WTC11 (cell line): ENCODE measurements at regions not wholly inside any gene's neighbourhood (a gene's known extent, or its start where the extent isn't known, plus 50 kb on each side); places are given as distances from the start of the nearest gene placed in this dataset.

Experiments
- CTCF ChIP-seq: fragments of 200-600 bp; IDR thresholded peaks from 2 replicates; pipeline ENCODE4 v1.8.0; 2022; ENCODE audit warnings: antibody characterized with exemption
- IRF1 ChIP-seq: sonication (generic); formaldehyde crosslinking; IDR thresholded peaks from 2 replicates; pipeline ENCODE4 v1.8.0; 2023; ENCODE audit warnings: missing genetic modification reagents
- IRF2 ChIP-seq: sonication (generic); formaldehyde crosslinking; IDR thresholded peaks from 2 replicates; pipeline ENCODE4 v1.8.0; 2022; ENCODE audit warnings: low read depth, missing genetic modification reagents, borderline replicate concordance
- JUN ChIP-seq: sonication (generic); formaldehyde crosslinking; IDR thresholded peaks from 2 replicates; pipeline ENCODE4 v1.8.0; 2023; ENCODE audit warnings: mild to moderate bottlenecking, missing genetic modification reagents
- KAT7 ChIP-seq: sonication (generic); formaldehyde crosslinking; IDR thresholded peaks from 2 replicates; pipeline ENCODE4 v1.8.1; 2023; ENCODE audit warnings: missing genetic modification reagents, mild to moderate bottlenecking, borderline replicate concordance
- PRDM15 ChIP-seq: sonication (generic); formaldehyde crosslinking; IDR thresholded peaks from 2 replicates; pipeline ENCODE4 v1.8.0; 2022; ENCODE audit warnings: missing genetic modification reagents
- TF ChIP-seq, protein P1 (sequence below): sonication (generic); formaldehyde crosslinking; IDR thresholded peaks from 2 replicates; pipeline ENCODE4 v1.8.1; 2023; ENCODE audit warnings: mild to moderate bottlenecking, missing genetic modification reagents

GRCh38 chr4:116959045-116959444 lies 126.3 kb downstream of the TRAM1L1 start:
- TF ChIP-seq CTCF (no peak), KAT7 (CRISPR knock-in tag) (no peak), IRF1 (no peak), PRDM15 (CRISPR knock-in tag) (no peak), IRF2 (no peak), JUN (no peak)
- TF ChIP-seq, protein P1, sequence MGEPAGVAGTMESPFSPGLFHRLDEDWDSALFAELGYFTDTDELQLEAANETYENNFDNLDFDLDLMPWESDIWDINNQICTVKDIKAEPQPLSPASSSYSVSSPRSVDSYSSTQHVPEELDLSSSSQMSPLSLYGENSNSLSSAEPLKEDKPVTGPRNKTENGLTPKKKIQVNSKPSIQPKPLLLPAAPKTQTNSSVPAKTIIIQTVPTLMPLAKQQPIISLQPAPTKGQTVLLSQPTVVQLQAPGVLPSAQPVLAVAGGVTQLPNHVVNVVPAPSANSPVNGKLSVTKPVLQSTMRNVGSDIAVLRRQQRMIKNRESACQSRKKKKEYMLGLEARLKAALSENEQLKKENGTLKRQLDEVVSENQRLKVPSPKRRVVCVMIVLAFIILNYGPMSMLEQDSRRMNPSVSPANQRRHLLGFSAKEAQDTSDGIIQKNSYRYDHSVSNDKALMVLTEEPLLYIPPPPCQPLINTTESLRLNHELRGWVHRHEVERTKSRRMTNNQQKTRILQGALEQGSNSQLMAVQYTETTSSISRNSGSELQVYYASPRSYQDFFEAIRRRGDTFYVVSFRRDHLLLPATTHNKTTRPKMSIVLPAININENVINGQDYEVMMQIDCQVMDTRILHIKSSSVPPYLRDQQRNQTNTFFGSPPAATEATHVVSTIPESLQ (CRISPR knock-in tag): no peak
